ENCODE measurements at regions not wholly inside any gene's neighbourhood (a gene's known extent, or its start where the extent isn't known, plus 50 kb on each side); places are given as distances from the start of the nearest gene placed in this dataset.
A peak's percentile ranks its signal among the peaks of the same experiment; 100 is the strongest.

- WGBS, 2 donors: 55 to 72% methylated on average over 4 of the region's 4 CpGs
- Histone ChIP-seq H3K4me1 (no peaks in the 10 kb centered on the region), H3K4me3 (no peak overlapping the region), H3K27me3 (no peaks in the 10 kb centered on the region), H3K36me3 (no peaks in the 10 kb centered on the region), H3K27ac (no peak overlapping the region), H3K9me3 (peaks cover 0 to 4% (median 0%) of the 10 kb centered on the region in 4 donors)
- no peak for ATAC-seq (ENCODE audit: low FRiP score in 2 of 2)
- DNase-seq: no peak
- TF ChIP-seq CTCF (IDR thresholded peaks at IDR 0.05): no peak
- TF ChIP-seq POLR2AphosphoS5 (IDR thresholded peaks at IDR 0.05): no peak
- no peak for TF ChIP-seq POLR2A (IDR thresholded peaks at IDR 0.05)
- TF ChIP-seq EP300 (IDR thresholded peaks at IDR 0.05): no peak
These were observed 118.7 kb downstream of the GAS1 start for GRCh38 chr9:86828631-86829030.

DNA sequence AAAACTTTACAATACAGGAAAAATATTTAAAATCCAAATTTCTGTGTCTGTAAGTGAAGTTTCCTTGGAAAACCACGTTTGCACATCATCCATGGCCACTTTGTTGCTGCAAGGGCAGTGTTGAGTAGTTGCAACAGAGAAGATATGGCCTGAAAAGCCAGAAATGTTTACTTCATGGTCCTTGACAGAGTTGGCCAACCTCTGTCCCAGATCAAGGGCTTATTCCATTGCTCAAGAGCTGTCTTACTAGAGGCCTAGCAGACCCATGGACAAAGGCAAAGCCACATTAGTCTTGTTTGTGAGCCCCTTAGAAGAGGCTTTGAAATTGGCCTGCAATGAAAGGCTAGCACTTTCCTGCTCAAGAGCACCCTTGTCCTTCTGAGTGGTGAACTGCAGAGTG is 119.4 kb downstream of the GAS1 start:
- Histone ChIP-seq H3K4me1 (no peaks in the 10 kb centered on the region), H3K4me3 (no peak overlapping the region), H3K27me3 (no peaks in the 10 kb centered on the region), H3K36me3 (no peaks in the 10 kb centered on the region), H3K27ac (no peak overlapping the region), H3K9me3 (peaks cover 0 to 4% (median 0%) of the 10 kb centered on the region in 4 donors)
- 20 to 27% methylated on average over 1 of the region's 1 CpG for WGBS, 2 donors
- TF ChIP-seq POLR2A (IDR thresholded peaks at IDR 0.05): no peak
- no peak for TF ChIP-seq CTCF (IDR thresholded peaks at IDR 0.05)
- TF ChIP-seq POLR2AphosphoS5 (IDR thresholded peaks at IDR 0.05): no peak
- no peak for TF ChIP-seq EP300 (IDR thresholded peaks at IDR 0.05)
- ATAC-seq (ENCODE audit: low FRiP score in 2 of 2) (peak in 1 of 2 donors; percentile 28), DNase-seq (no peak)

DNA sequence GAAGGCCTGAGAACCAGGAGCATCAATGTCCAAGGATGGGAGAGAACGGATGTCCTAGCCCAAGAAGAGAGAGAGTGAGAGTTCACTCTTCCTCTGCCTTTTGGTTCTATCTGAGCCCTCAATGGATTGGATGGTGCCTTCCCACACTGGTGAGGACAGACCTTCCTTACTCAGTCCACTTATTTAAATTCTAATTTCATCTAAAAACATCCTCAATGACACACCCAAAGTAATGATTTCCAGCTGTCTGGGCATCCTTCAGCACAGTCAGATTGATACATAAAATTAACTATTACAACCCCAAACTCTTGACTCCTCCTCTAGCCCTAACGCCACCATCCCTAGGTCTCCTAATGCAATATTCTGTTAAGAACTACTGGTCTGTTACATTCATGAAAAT is 122.0 kb downstream of the GAS1 start:
- no peak for DNase-seq
- H3K4me1 ChIP-seq: no peaks in the 10 kb centered on the region
- 86 to 96% methylated on average over 2 of the region's 2 CpGs for WGBS, 2 donors
- H3K4me3 ChIP-seq: no peak overlapping the region
- peaks cover 0 to 4% (median 0%) of the 10 kb centered on the region in 4 donors for H3K9me3 ChIP-seq
- no peaks in the 10 kb centered on the region for H3K36me3 ChIP-seq
- TF ChIP-seq EP300 (IDR thresholded peaks at IDR 0.05) (no peak), POLR2AphosphoS5 (IDR thresholded peaks at IDR 0.05) (no peak), POLR2A (IDR thresholded peaks at IDR 0.05) (no peak), CTCF (IDR thresholded peaks at IDR 0.05) (no peak)
- no peak overlapping the region for H3K27ac ChIP-seq
- ATAC-seq (ENCODE audit: low FRiP score in 2 of 2): no peak
- no peaks in the 10 kb centered on the region for H3K27me3 ChIP-seq

GRCh38 chr9:86822006-86822801 is 125.1 kb downstream of the GAS1 start:
- Histone ChIP-seq H3K27ac (no peak overlapping the region), H3K27me3 (no peaks in the 10 kb centered on the region), H3K4me3 (no peak overlapping the region), H3K4me1 (no peaks in the 10 kb centered on the region), H3K9me3 (peaks cover 0 to 15% (median 6%) of the 10 kb centered on the region in 4 donors), H3K36me3 (no peaks in the 10 kb centered on the region)
- DNase-seq: no peak
- 49 to 53% methylated on average over 6 of the region's 6 CpGs for WGBS, 2 donors
- peak in 1 of 2 donors; percentile 67 for ATAC-seq (ENCODE audit: low FRiP score in 2 of 2)
- TF ChIP-seq POLR2AphosphoS5 (IDR thresholded peaks at IDR 0.05) (no peak), EP300 (IDR thresholded peaks at IDR 0.05) (no peak), POLR2A (IDR thresholded peaks at IDR 0.05) (no peak), CTCF (IDR thresholded peaks at IDR 0.05) (no peak)
